ENCODE measurements at regions not wholly inside any gene's neighbourhood (a gene's known extent, or its start where the extent isn't known, plus 50 kb on each side); places are given as distances from the start of the nearest gene placed in this dataset.
"Not testable (repeated sequence)": the region's sequence is repeated elsewhere in the genome, so short reads cannot be mapped to it uniquely, and the experiment has no call there.

DNA sequence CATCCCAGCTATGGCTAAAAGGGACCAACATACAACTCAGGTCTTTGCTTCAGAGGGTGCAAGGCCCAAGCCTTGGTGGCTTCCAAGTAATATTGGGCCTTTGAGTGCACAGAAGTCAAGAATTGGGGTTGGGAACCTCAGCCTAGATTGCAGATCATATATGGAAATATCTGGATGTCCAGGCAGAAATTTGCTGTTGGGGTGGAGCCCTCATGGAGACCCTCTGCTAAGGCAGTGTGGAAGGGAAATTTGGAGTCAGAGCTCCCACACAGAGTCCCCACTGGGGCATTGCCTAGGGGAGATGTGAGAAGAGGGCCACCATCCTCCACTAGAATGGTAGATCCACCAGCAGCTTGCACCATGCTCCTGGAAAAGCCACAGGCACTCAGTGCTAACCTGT, 123.5 kb downstream of the PRL start:
- TF ChIP-seq CTCF (IDR thresholded peaks at IDR 0.05): no peak
- TF ChIP-seq SIN3A (IDR thresholded peaks at IDR 0.05; ENCODE audit: borderline replicate concordance, insufficient read depth, low read depth, low read length): no peak
- TF ChIP-seq, protein P1, sequence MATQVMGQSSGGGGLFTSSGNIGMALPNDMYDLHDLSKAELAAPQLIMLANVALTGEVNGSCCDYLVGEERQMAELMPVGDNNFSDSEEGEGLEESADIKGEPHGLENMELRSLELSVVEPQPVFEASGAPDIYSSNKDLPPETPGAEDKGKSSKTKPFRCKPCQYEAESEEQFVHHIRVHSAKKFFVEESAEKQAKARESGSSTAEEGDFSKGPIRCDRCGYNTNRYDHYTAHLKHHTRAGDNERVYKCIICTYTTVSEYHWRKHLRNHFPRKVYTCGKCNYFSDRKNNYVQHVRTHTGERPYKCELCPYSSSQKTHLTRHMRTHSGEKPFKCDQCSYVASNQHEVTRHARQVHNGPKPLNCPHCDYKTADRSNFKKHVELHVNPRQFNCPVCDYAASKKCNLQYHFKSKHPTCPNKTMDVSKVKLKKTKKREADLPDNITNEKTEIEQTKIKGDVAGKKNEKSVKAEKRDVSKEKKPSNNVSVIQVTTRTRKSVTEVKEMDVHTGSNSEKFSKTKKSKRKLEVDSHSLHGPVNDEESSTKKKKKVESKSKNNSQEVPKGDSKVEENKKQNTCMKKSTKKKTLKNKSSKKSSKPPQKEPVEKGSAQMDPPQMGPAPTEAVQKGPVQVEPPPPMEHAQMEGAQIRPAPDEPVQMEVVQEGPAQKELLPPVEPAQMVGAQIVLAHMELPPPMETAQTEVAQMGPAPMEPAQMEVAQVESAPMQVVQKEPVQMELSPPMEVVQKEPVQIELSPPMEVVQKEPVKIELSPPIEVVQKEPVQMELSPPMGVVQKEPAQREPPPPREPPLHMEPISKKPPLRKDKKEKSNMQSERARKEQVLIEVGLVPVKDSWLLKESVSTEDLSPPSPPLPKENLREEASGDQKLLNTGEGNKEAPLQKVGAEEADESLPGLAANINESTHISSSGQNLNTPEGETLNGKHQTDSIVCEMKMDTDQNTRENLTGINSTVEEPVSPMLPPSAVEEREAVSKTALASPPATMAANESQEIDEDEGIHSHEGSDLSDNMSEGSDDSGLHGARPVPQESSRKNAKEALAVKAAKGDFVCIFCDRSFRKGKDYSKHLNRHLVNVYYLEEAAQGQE (IDR thresholded peaks at IDR 0.05; ENCODE audit: insufficient read depth in 1 of 2, low read depth in 2 of 2, low read length in 1 of 2): no peak
- no peak for TF ChIP-seq POLR2AphosphoS5 (IDR thresholded peaks at IDR 0.05; ENCODE audit: low read depth, low read length)
- TF ChIP-seq TCF7L2 (IDR thresholded peaks at IDR 0.05; ENCODE audit: low read depth, low read length): no peak
- DNase-seq (ENCODE audit: low read depth, low spot score): no peak
- Histone ChIP-seq H3K27me3 (ENCODE audit: control insufficient read depth, insufficient read depth, low read length) (no peaks in the 10 kb centered on the region), H3K9me3 (ENCODE audit: control insufficient read depth, insufficient read depth, low read depth, low read length) (no peaks in the 10 kb centered on the region), H3K36me3 (ENCODE audit: control insufficient read depth, insufficient read depth, low read length) (no peaks in the 10 kb centered on the region), H3K4me3 (ENCODE audit: low read depth in 2 of 2, low read length in 2 of 2) (no peak overlapping the region), H3K27ac (ENCODE audit: low read length) (no peak overlapping the region), H3K4me1 (ENCODE audit: control insufficient read depth, insufficient read depth, low read length) (no peaks in the 10 kb centered on the region)
- in situ Hi-C loops (cut with HindIII; ENCODE audit: low pct_unique_long_range_greater_than_20kb, low sequenced_read_pairs): no loop called here
- ChIA-PET CTCF (no interaction called here), POLR2A (no interaction called here)
- intact Hi-C loops (cut with micrococcal nuclease; ENCODE audit: unreplicated experiment): no loop called here
- no peak for ATAC-seq
- BruUV-seq (replicated peaks): no TSS peak

DNA sequence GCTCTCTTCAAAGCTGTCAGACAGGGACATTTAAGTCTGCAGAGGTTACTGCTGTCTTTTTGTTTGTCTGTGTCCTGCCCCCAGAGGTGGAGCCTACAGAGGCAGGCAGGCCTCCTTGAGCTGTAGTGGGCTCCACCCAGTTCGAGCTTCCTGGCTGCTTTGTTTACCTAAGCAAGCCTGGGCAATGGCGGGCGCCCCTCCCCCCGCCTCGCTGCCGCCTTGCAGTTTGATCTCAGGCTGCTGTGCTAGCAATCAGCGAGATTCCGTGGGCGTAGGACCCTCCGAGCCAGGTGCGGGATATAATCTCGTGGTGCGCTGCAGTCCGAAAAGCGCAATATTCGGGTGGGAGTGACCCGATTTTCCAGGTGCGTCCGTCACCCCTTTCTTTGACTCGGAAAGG, 116.6 kb downstream of the PRL start:
- BruUV-seq (replicated peaks); in situ Hi-C loops (cut with HindIII; ENCODE audit: low pct_unique_long_range_greater_than_20kb, low sequenced_read_pairs); H3K36me3 ChIP-seq (ENCODE audit: control insufficient read depth, insufficient read depth, low read length); intact Hi-C loops (cut with micrococcal nuclease; ENCODE audit: unreplicated experiment); H3K4me1 ChIP-seq (ENCODE audit: control insufficient read depth, insufficient read depth, low read length); POLR2A ChIA-PET; H3K27ac ChIP-seq (ENCODE audit: low read length); CTCF ChIA-PET; H3K4me3 ChIP-seq (ENCODE audit: low read depth in 2 of 2, low read length in 2 of 2); H3K9me3 ChIP-seq (ENCODE audit: control insufficient read depth, insufficient read depth, low read depth, low read length); DNase-seq (ENCODE audit: low read depth, low spot score); ATAC-seq; H3K27me3 ChIP-seq (ENCODE audit: control insufficient read depth, insufficient read depth, low read length): not testable (repeated sequence)

GRCh38 chr6:22184371-22184770, 112.5 kb downstream of the PRL start:
- no peak for DNase-seq (ENCODE audit: low read depth, low spot score)
- BruUV-seq (replicated peaks): no TSS peak
- in situ Hi-C loops (cut with HindIII; ENCODE audit: low pct_unique_long_range_greater_than_20kb, low sequenced_read_pairs): no loop called here

More at GRCh38 chr6:22184371-22184770, 112.5 kb downstream of the PRL start:
- Histone ChIP-seq H3K4me3 (ENCODE audit: low read depth in 2 of 2, low read length in 2 of 2) (no peak overlapping the region), H3K27ac (ENCODE audit: low read length) (no peak overlapping the region), H3K9me3 (ENCODE audit: control insufficient read depth, insufficient read depth, low read depth, low read length) (0 out of 2 replicates have a peak, but pooled peaks cover 5% of the 10 kb centered on the region), H3K36me3 (ENCODE audit: control insufficient read depth, insufficient read depth, low read length) (no peaks in the 10 kb centered on the region), H3K27me3 (ENCODE audit: control insufficient read depth, insufficient read depth, low read length) (no peaks in the 10 kb centered on the region), H3K4me1 (ENCODE audit: control insufficient read depth, insufficient read depth, low read length) (no peaks in the 10 kb centered on the region)
- ChIA-PET POLR2A (no interaction called here), CTCF (no interaction called here)
- no peak for ATAC-seq
- TF ChIP-seq, protein P1 (IDR thresholded peaks at IDR 0.05; ENCODE audit: insufficient read depth in 1 of 2, low read depth in 2 of 2, low read length in 1 of 2): no peak
- no peak for TF ChIP-seq CTCF (IDR thresholded peaks at IDR 0.05)
- no peak for TF ChIP-seq SIN3A (IDR thresholded peaks at IDR 0.05; ENCODE audit: borderline replicate concordance, insufficient read depth, low read depth, low read length)
- no peak for TF ChIP-seq POLR2AphosphoS5 (IDR thresholded peaks at IDR 0.05; ENCODE audit: low read depth, low read length)
- no peak for TF ChIP-seq TCF7L2 (IDR thresholded peaks at IDR 0.05; ENCODE audit: low read depth, low read length)
- intact Hi-C loops (cut with micrococcal nuclease; ENCODE audit: unreplicated experiment): no loop called here
